Neural progenitor cell (in vitro differentiated cells): ENCODE measurements at regions not wholly inside any gene's neighbourhood (a gene's known extent, or its start where the extent isn't known, plus 50 kb on each side); places are given as distances from the start of the nearest gene placed in this dataset.

Experiments used
- DNase-seq: peaks from one replicate; pipeline ENCODE4 v3.0.0-alpha.2; 2016; ENCODE audit warnings: low spot score
- H2AFZ ChIP-seq: fragments of 200-600 bp; sonication (generic); replicated peaks from 2 replicates; pipeline ENCODE4 v1.6.1; 2016; ENCODE audit warnings: antibody characterized with exemption
- H3F3A ChIP-seq: fragments of 200-600 bp; sonication (generic); 2 replicates; pipeline ENCODE4 v1.6.1; 2016; ENCODE audit warnings: antibody characterized with exemption, low read depth
- H3K27ac ChIP-seq: fragments of 200-600 bp; sonication (generic); 2 replicates; pipeline ENCODE4 v1.5.1; 2016; ENCODE audit warnings: mild to moderate bottlenecking
- H3K27me3 ChIP-seq: fragments of 200-600 bp; sonication (generic); 2 replicates; pipeline ENCODE4 v1.6.1; 2016; ENCODE audit warnings: mild to moderate bottlenecking, moderate library complexity
- H3K36me3 ChIP-seq: fragments of 200-600 bp; sonication (generic); 2 replicates; pipeline ENCODE4 v1.5.1; 2016
- H3K4me1 ChIP-seq: fragments of 200-600 bp; sonication (generic); 2 replicates; pipeline ENCODE4 v1.6.1; 2016; ENCODE audit warnings: mixed run types
- H3K4me2 ChIP-seq: fragments of 200-600 bp; sonication (generic); 2 replicates; pipeline ENCODE4 v1.6.1; 2016
- H3K4me3 ChIP-seq: fragments of 200-600 bp; sonication (generic); 2 replicates; pipeline ENCODE4 v1.5.1; 2016
- H3K79me2 ChIP-seq: fragments of 200-600 bp; sonication (generic); 2 replicates; pipeline ENCODE4 v1.6.1; 2016; ENCODE audit warnings: low read depth
- H3K9ac ChIP-seq: fragments of 200-600 bp; sonication (generic); 2 replicates; pipeline ENCODE4 v1.6.1; 2016
- H3K9me3 ChIP-seq: fragments of 200-600 bp; sonication (generic); 2 replicates; pipeline ENCODE4 v1.5.1; 2016; ENCODE audit warnings: low read depth
- H4K20me1 ChIP-seq: fragments of 200-600 bp; sonication (generic); 2 replicates; pipeline ENCODE4 v1.6.1; 2016; ENCODE audit warnings: low read depth
- H3K27ac Mint-ChIP-seq: 3 replicates; pipeline ENCODE4 v1.8.0; 2021; ENCODE audit warnings: mixed read lengths
- H3K27me3 Mint-ChIP-seq: 2 replicates; pipeline ENCODE4 v1.8.0; 2022; ENCODE audit warnings: low read depth, mild to moderate bottlenecking, inconsistent platforms, moderate library complexity, mixed read lengths; ENCODE audit not compliant: insufficient read depth
- H3K36me3 Mint-ChIP-seq: 3 replicates; pipeline ENCODE4 v1.8.0; 2021; ENCODE audit warnings: mixed read lengths
- H3K4me1 Mint-ChIP-seq: 3 replicates; pipeline ENCODE4 v1.8.0; 2021; ENCODE audit warnings: mixed read lengths
- H3K4me3 Mint-ChIP-seq: 3 replicates; pipeline ENCODE4 v1.8.0; 2021; ENCODE audit warnings: mild to moderate bottlenecking, moderate library complexity, mixed read lengths
- H3K9me3 Mint-ChIP-seq: 3 replicates; pipeline ENCODE4 v1.8.0; 2020; ENCODE audit warnings: mixed read lengths
- EZH2 ChIP-seq: fragments of 200-600 bp; sonication (generic); IDR thresholded peaks from 2 replicates; pipeline ENCODE4 v1.6.1; 2017; ENCODE audit warnings: antibody characterized with exemption, mild to moderate bottlenecking, moderate library complexity
- EZH2phosphoT487 ChIP-seq: fragments of 200-600 bp; sonication (generic); IDR thresholded peaks from 2 replicates; pipeline ENCODE4 v1.6.1; 2017; ENCODE audit warnings: antibody characterized with exemption
- TF ChIP-seq, protein P1 (sequence below): fragments of 200-600 bp; sonication (generic); IDR thresholded peaks from 2 replicates; pipeline ENCODE4 v1.5.1; 2017; ENCODE audit warnings: antibody characterized with exemption, mild to moderate bottlenecking

DNA sequence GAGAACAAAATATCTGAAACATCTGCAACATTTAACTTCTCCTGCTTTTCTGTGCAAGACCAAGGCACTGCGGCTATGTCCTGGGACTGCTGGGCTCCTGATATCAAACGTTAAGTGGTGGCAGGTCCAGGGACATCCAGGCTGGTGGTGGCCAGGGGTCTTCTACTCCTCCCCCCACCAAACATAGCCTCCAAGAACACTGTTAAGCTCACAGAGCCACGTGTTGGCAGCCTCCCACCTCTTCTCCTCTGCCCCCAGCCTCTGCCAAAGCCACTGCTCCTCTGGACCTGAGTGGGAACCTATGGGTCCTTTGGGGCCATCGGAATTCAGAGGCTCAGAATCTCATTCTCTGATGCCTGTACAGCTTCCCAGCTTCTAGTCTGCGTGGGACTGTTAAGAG is 325.7 kb downstream of the ARRDC4 start:
- Histone ChIP-seq H3K9ac (no peak overlapping the region), H2AFZ (no peak overlapping the region), H4K20me1 (no peaks in the 10 kb centered on the region), H3K36me3 (no peaks in the 10 kb centered on the region), H3F3A (no peaks in the 10 kb centered on the region), H3K27ac (no peak overlapping the region), H3K4me3 (no peak overlapping the region), H3K79me2 (no peaks in the 10 kb centered on the region), H3K27me3 (no peaks in the 10 kb centered on the region), H3K9me3 (no peaks in the 10 kb centered on the region), H3K4me2 (no peak overlapping the region), H3K4me1 (peaks cover 9% of the 10 kb centered on the region)
- Mint-ChIP-seq H3K27me3 (no peaks in the 10 kb centered on the region), H3K4me3 (no peak overlapping the region), H3K36me3 (no peaks in the 10 kb centered on the region), H3K9me3 (no peaks in the 10 kb centered on the region), H3K4me1 (peaks cover 8% of the 10 kb centered on the region), H3K27ac (no peak overlapping the region)
- no peak for DNase-seq
- TF ChIP-seq EZH2phosphoT487 (no peak), EZH2 (no peak)
- TF ChIP-seq, protein P1, sequence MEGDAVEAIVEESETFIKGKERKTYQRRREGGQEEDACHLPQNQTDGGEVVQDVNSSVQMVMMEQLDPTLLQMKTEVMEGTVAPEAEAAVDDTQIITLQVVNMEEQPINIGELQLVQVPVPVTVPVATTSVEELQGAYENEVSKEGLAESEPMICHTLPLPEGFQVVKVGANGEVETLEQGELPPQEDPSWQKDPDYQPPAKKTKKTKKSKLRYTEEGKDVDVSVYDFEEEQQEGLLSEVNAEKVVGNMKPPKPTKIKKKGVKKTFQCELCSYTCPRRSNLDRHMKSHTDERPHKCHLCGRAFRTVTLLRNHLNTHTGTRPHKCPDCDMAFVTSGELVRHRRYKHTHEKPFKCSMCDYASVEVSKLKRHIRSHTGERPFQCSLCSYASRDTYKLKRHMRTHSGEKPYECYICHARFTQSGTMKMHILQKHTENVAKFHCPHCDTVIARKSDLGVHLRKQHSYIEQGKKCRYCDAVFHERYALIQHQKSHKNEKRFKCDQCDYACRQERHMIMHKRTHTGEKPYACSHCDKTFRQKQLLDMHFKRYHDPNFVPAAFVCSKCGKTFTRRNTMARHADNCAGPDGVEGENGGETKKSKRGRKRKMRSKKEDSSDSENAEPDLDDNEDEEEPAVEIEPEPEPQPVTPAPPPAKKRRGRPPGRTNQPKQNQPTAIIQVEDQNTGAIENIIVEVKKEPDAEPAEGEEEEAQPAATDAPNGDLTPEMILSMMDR, result no peak

DNA sequence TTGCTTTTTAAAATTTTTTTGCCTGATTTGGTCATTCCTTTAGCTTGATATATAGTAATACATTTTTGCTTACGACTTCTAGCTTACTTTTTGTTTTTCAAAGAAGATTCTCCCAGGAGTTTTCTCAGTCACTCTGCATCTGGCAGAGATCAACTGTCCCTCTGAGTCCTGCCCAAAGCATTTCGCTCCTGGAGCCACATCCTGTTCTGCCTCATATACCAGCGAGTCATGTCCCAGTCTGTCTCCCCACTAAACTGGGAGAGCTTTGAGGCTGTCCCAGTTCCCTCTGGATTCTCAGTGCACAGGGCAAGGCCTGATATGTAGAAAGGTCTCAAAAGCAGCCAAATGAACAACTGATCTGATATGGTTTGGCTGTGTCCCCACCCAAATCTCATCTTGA is 326.3 kb downstream of the ARRDC4 start:
- no peaks in the 10 kb centered on the region for H3F3A ChIP-seq
- no peaks in the 10 kb centered on the region for H3K36me3 ChIP-seq
- no peak overlapping the region for H3K4me3 ChIP-seq
- Mint-ChIP-seq H3K27ac (no peak overlapping the region), H3K36me3 (no peaks in the 10 kb centered on the region), H3K9me3 (no peaks in the 10 kb centered on the region), H3K27me3 (no peaks in the 10 kb centered on the region), H3K4me3 (no peak overlapping the region), H3K4me1 (peaks cover 8% of the 10 kb centered on the region)
- H3K27ac ChIP-seq, result no peak overlapping the region
- no peak overlapping the region for H3K4me2 ChIP-seq
- H3K27me3 ChIP-seq, result peaks cover under 1% of the 10 kb centered on the region
- H3K4me1 ChIP-seq, result peaks cover 9% of the 10 kb centered on the region
- no peaks in the 10 kb centered on the region for H3K79me2 ChIP-seq
- no peak for DNase-seq
- H3K9ac ChIP-seq, result no peak overlapping the region
- no peak overlapping the region for H2AFZ ChIP-seq
- no peak for TF ChIP-seq EZH2
- TF ChIP-seq, protein P1, result no peak
- TF ChIP-seq EZH2phosphoT487, result no peak
- H4K20me1 ChIP-seq, result no peaks in the 10 kb centered on the region
- H3K9me3 ChIP-seq, result no peaks in the 10 kb centered on the region

DNA sequence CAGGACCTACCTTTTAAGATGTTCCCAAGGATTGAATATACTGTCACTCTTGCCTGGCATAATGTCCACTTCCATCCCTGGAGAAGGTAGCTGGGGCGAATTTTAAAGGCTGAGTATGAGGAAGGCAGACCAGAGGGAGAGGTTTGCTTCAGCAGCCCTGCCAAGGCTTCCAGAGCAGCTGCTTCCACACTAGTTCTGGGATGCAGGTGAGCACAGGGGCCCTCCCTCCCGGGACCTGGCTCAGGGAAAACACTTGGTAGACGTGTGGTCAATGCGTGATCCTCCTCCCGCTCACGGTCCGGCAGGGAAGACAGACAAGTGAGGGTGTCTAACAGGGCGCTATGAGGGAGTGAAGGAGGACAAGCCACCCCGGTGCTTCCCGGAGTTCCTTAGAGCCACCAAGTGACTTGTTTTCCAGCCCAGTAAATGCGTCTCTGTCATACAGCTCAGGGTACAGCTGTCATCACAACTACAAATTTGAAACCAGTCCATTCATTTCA is 327.6 kb downstream of the ARRDC4 start:
- TF ChIP-seq, protein P1, result no peak
- TF ChIP-seq EZH2phosphoT487 (no peak), EZH2 (no peak)
- DNase-seq, result no peak

More for the DNA sequence above, 327.6 kb downstream of the ARRDC4 start:
- H3K27ac Mint-ChIP-seq, result no peak overlapping the region
- Histone ChIP-seq H3F3A (no peaks in the 10 kb centered on the region), H3K4me1 (peaks cover 3% of the 10 kb centered on the region), H3K9me3 (no peaks in the 10 kb centered on the region), H3K27ac (no peak overlapping the region), H3K4me3 (no peak overlapping the region), H3K36me3 (no peaks in the 10 kb centered on the region), H3K79me2 (no peaks in the 10 kb centered on the region), H3K27me3 (peaks cover 13% of the 10 kb centered on the region), H3K4me2 (no peak overlapping the region), H3K9ac (no peak overlapping the region), H4K20me1 (no peaks in the 10 kb centered on the region), H2AFZ (no peak overlapping the region)
- peaks cover under 1% of the 10 kb centered on the region for H3K4me1 Mint-ChIP-seq
- peaks cover 2% of the 10 kb centered on the region for H3K27me3 Mint-ChIP-seq
- H3K4me3 Mint-ChIP-seq, result no peak overlapping the region
- H3K9me3 Mint-ChIP-seq, result no peaks in the 10 kb centered on the region
- no peaks in the 10 kb centered on the region for H3K36me3 Mint-ChIP-seq
